OCI-LY3 (cell line): ENCODE measurements at regions not wholly inside any gene's neighbourhood (a gene's known extent, or its start where the extent isn't known, plus 50 kb on each side); places are given as distances from the start of the nearest gene placed in this dataset.

Experiments
- H2AFZ ChIP-seq: fragments of 200-600, 300-600 bp; shearing (Covaris generic); 2 replicates; pipeline ENCODE4 v1.6.0; 2014; ENCODE audit warnings: antibody characterized with exemption, low read depth, low read length
- H3K27ac ChIP-seq: fragments of 200-600, 300-600 bp; sonication (generic); 2 replicates; pipeline ENCODE4 v1.5.1; 2014; ENCODE audit warnings: mild to moderate bottlenecking, low read length, moderate library complexity, mixed read lengths
- H3K27me3 ChIP-seq: fragments of 200-600, 300-600 bp; sonication (generic); 2 replicates; pipeline ENCODE4 v1.6.1; 2014; ENCODE audit warnings: low read depth, low read length, mixed read lengths
- H3K36me3 ChIP-seq: fragments of 200-600, 300-600 bp; sonication (generic); replicated peaks from 2 replicates; pipeline ENCODE3; 2014; ENCODE audit warnings: low read depth, low read length, mixed read lengths
- H3K4me1 ChIP-seq: fragments of 300-600, 200-600 bp; sonication (generic); 2 replicates; pipeline ENCODE4 v1.6.1; 2014; ENCODE audit warnings: low read length, mixed read lengths
- H3K4me2 ChIP-seq: fragments of 200-600, 300-600 bp; sonication (generic); 2 replicates; pipeline ENCODE4 v1.6.1; 2014; ENCODE audit warnings: low read length, mixed read lengths
- H3K4me3 ChIP-seq: fragments of 300-600, 200-600 bp; sonication (generic); 2 replicates; pipeline ENCODE4 v1.5.1; 2014; ENCODE audit warnings: antibody characterized with exemption, mild to moderate bottlenecking, low read length, moderate library complexity
- H3K79me2 ChIP-seq: fragments of 300-600, 200-600 bp; shearing (Covaris generic); 2 replicates; pipeline ENCODE4 v1.6.1; 2014; ENCODE audit warnings: mild to moderate bottlenecking, low read length, mixed read lengths
- H3K9ac ChIP-seq: fragments of 300-600, 200-600 bp; shearing (Covaris generic); 2 replicates; pipeline ENCODE4 v1.6.0; 2014; ENCODE audit warnings: mild to moderate bottlenecking, low read length, moderate library complexity
- H3K9me3 ChIP-seq: fragments of 200-600, 300-600 bp; shearing (Covaris generic); 2 replicates; pipeline ENCODE4 v1.6.1; 2014; ENCODE audit warnings: low read length, mixed read lengths; ENCODE audit not compliant: insufficient read depth
- H4K20me1 ChIP-seq: fragments of 200-600, 300-600 bp; sonication (generic); 2 replicates; pipeline ENCODE4 v1.6.1; 2016; ENCODE audit warnings: low read length, mixed read lengths; ENCODE audit not compliant: insufficient read depth
- CTCF ChIP-seq: fragments of 200-600, 300-600 bp; sonication (generic); IDR thresholded peaks from 2 replicates; pipeline ENCODE4 v1.5.1; 2014; ENCODE audit warnings: antibody characterized with exemption, low read length, low read depth
- EZH2phosphoT487 ChIP-seq: fragments of 200-600 bp; shearing (Covaris generic); IDR thresholded peaks from 2 replicates; pipeline ENCODE4 v1.6.1; 2018; ENCODE audit warnings: antibody characterized with exemption, mixed run types, low read depth

- Histone ChIP-seq H3K36me3 (no peaks in the 10 kb centered on the region), H4K20me1 (no peaks in the 10 kb centered on the region), H3K4me2 (no peak overlapping the region), H3K9ac (no peak overlapping the region), H3K4me3 (no peak overlapping the region), H3K27me3 (no peaks in the 10 kb centered on the region), H2AFZ (no peak overlapping the region), H3K27ac (no peak overlapping the region), H3K79me2 (no peaks in the 10 kb centered on the region), H3K4me1 (no peaks in the 10 kb centered on the region), H3K9me3 (no peaks in the 10 kb centered on the region)
- TF ChIP-seq CTCF (no peak), EZH2phosphoT487 (no peak)
Measured at GRCh38 chr16:64047207-64047606, 1074.7 kb downstream of the CDH11 start.

GRCh38 chr16:64035337-64035736 is 1086.5 kb downstream of the CDH11 start:
- H3K9me3 ChIP-seq: no peaks in the 10 kb centered on the region
- no peak overlapping the region for H3K27ac ChIP-seq
- H3K4me1 ChIP-seq: no peaks in the 10 kb centered on the region
- H3K36me3 ChIP-seq: no peaks in the 10 kb centered on the region
- no peak overlapping the region for H2AFZ ChIP-seq
- TF ChIP-seq CTCF (no peak), EZH2phosphoT487 (no peak)
- no peak overlapping the region for H3K4me3 ChIP-seq
- no peak overlapping the region for H3K4me2 ChIP-seq
- no peaks in the 10 kb centered on the region for H4K20me1 ChIP-seq
- H3K9ac ChIP-seq: no peak overlapping the region
- no peaks in the 10 kb centered on the region for H3K79me2 ChIP-seq
- H3K27me3 ChIP-seq: no peaks in the 10 kb centered on the region

- Histone ChIP-seq H3K4me1 (no peaks in the 10 kb centered on the region), H3K9me3 (no peaks in the 10 kb centered on the region), H2AFZ (no peak overlapping the region), H3K4me3 (no peak overlapping the region), H3K36me3 (no peaks in the 10 kb centered on the region), H3K4me2 (no peak overlapping the region), H3K9ac (no peak overlapping the region), H3K27me3 (no peaks in the 10 kb centered on the region), H3K27ac (no peak overlapping the region), H3K79me2 (no peaks in the 10 kb centered on the region), H4K20me1 (no peaks in the 10 kb centered on the region)
- TF ChIP-seq CTCF: no peak
- no peak for TF ChIP-seq EZH2phosphoT487
Measured at GRCh38 chr16:64019339-64019738, 1102.5 kb downstream of the CDH11 start.

- Histone ChIP-seq H4K20me1 (no peaks in the 10 kb centered on the region), H3K27ac (no peak overlapping the region), H3K9ac (no peak overlapping the region), H3K36me3 (no peaks in the 10 kb centered on the region), H3K27me3 (no peaks in the 10 kb centered on the region), H3K4me2 (no peak overlapping the region), H3K4me3 (no peak overlapping the region), H3K9me3 (no peaks in the 10 kb centered on the region), H2AFZ (no peak overlapping the region), H3K79me2 (no peaks in the 10 kb centered on the region), H3K4me1 (no peaks in the 10 kb centered on the region)
- TF ChIP-seq CTCF (no peak), EZH2phosphoT487 (no peak)
Measured at GRCh38 chr16:64017796-64018195, 1104.1 kb downstream of the CDH11 start.
